ENCODE measurements at regions not wholly inside any gene's neighbourhood (a gene's known extent, or its start where the extent isn't known, plus 50 kb on each side); places are given as distances from the start of the nearest gene placed in this dataset.

GRCh38 chr2:151113318-151113717, 148.3 kb downstream of the RBM43 start:
- TF ChIP-seq POLR2A (IDR thresholded peaks at IDR 0.05) (no peak), CTCF (IDR thresholded peaks at IDR 0.05) (no peak)
